ENCODE measurements at regions not wholly inside any gene's neighbourhood (a gene's known extent, or its start where the extent isn't known, plus 50 kb on each side); places are given as distances from the start of the nearest gene placed in this dataset.

DNA sequence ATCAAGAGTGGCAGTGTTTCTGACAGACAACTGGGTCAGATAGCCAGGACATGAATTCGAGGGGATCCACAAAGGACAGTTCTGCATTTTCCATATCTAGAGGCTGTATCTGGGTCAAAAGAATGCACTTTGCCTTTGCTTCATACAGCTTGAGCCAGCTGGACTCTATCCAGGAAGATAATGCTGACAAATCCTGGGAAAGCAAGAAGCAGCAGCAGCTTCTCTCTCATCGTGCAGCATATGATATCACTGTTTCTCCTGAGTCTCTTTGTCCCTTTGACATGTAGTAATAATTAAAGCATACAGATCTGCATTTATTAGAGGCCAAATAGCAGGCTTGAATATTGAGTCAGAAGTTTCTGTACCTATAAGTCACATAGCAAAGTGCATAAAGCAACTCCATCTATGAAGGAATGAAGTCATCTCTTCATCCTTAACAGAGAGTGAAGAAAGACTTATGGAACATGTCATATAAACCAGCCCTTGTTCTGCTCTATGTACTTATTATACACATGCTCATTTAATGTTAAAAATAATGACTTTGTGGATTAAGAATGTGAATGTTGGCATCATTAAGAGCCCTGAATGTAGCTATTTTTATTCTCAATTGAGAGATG, 236.8 kb upstream of the GBE1 start:
- TF ChIP-seq, protein P1, sequence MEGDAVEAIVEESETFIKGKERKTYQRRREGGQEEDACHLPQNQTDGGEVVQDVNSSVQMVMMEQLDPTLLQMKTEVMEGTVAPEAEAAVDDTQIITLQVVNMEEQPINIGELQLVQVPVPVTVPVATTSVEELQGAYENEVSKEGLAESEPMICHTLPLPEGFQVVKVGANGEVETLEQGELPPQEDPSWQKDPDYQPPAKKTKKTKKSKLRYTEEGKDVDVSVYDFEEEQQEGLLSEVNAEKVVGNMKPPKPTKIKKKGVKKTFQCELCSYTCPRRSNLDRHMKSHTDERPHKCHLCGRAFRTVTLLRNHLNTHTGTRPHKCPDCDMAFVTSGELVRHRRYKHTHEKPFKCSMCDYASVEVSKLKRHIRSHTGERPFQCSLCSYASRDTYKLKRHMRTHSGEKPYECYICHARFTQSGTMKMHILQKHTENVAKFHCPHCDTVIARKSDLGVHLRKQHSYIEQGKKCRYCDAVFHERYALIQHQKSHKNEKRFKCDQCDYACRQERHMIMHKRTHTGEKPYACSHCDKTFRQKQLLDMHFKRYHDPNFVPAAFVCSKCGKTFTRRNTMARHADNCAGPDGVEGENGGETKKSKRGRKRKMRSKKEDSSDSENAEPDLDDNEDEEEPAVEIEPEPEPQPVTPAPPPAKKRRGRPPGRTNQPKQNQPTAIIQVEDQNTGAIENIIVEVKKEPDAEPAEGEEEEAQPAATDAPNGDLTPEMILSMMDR (IDR thresholded peaks at IDR 0.05): no peak
- no peak for TF ChIP-seq POLR2A (IDR thresholded peaks at IDR 0.05)
- H3K9me3 ChIP-seq: peaks cover 0 to 4% (median 0%) of the 10 kb centered on the region in 12 donors
- H3K4me1 ChIP-seq: peaks cover 0 to 21% (median 4%) of the 10 kb centered on the region in 12 donors
- DNase-seq: peak in 1 of 5 donors; percentile 18
- WGBS, 4 donors: 5 to 12% (median 6%) methylated on average over 2 of the region's 2 CpGs
- H3K27ac ChIP-seq: no peak overlapping the region
- no peaks in the 10 kb centered on the region for H3K27me3 ChIP-seq
- H3K36me3 ChIP-seq: no peaks in the 10 kb centered on the region
- intact Hi-C loops (cut with DNase I): loop anchor here in 1 of 10 donors (5.0 kb wide), 1 partner anchor 129 kb away; no protein-coding TSS in a partner anchor
- peak in 1 of 4 donors; percentile 46 for ATAC-seq
- no peak overlapping the region for H3K4me3 ChIP-seq

DNA sequence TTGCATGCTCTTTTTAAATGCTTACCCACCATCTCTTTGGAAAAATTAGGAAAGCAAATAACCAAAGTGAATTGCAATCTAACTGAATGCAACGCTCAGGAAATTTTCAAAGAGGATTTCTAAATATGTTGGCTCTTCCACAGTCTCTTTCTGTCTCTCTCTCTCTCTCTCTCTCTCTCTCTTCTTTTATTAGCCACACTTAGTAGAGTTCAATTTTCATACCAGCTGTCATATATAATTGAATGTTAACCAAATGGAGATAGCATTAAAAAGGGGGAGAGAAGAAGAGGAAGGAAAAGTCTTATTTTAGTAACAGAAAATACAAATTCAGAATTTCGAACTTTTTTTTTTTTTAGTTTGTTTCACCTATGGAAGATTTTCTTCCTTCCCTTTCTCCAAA, 235.9 kb upstream of the GBE1 start:
- no peak for ATAC-seq
- TF ChIP-seq POLR2A (IDR thresholded peaks at IDR 0.05): no peak
- TF ChIP-seq, protein P1 (IDR thresholded peaks at IDR 0.05): no peak
- H3K27ac ChIP-seq: no peak overlapping the region
- no peaks in the 10 kb centered on the region for H3K36me3 ChIP-seq
- peaks cover 0 to 20% (median 4%) of the 10 kb centered on the region in 12 donors for H3K4me1 ChIP-seq
- H3K27me3 ChIP-seq: no peaks in the 10 kb centered on the region
- 57 to 72% (median 63%) methylated on average over 2 of the region's 2 CpGs for WGBS, 4 donors
- intact Hi-C loops (cut with DNase I): loop anchor here in 1 of 10 donors (5.0 kb wide), 1 partner anchor 130 kb away; no protein-coding TSS in a partner anchor
- peaks cover 0 to 4% (median 0%) of the 10 kb centered on the region in 12 donors for H3K9me3 ChIP-seq
- no peak for DNase-seq
- H3K4me3 ChIP-seq: no peak overlapping the region

DNA sequence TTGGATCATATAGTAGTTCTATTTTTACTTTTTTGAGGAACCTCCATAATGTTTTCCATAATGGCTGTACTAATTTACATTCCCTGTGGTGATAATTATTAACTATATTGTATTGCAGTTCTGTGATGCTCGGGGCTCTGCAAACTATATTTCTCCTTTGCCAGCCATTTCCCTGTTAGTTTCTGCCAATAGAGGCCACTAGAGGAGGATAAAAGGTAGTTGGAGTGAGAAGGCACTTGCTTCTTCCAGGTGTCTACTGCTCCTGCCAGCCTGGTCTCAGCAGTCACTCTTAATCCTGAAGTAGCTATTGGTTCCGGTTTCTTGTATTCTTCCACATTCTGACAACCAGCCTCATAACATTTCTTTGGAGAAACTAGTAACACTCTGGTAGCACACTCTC, 233.9 kb upstream of the GBE1 start:
- Histone ChIP-seq H3K27ac (no peak overlapping the region), H3K4me1 (peaks cover 0 to 10% (median 2%) of the 10 kb centered on the region in 12 donors), H3K27me3 (no peaks in the 10 kb centered on the region), H3K9me3 (peaks cover 0 to 4% (median 0%) of the 10 kb centered on the region in 12 donors), H3K4me3 (no peak overlapping the region), H3K36me3 (no peaks in the 10 kb centered on the region)
- DNase-seq: no peak
- 71 to 97% (median 80%) methylated on average over 2 of the region's 2 CpGs for WGBS, 4 donors
- no peak for ATAC-seq
- intact Hi-C loops (cut with DNase I): loop anchor here in 1 of 10 donors (5.0 kb wide), 1 partner anchor 132 kb away; no protein-coding TSS in a partner anchor
- no peak for TF ChIP-seq POLR2A (IDR thresholded peaks at IDR 0.05)
- TF ChIP-seq, protein P1 (IDR thresholded peaks at IDR 0.05): no peak

DNA sequence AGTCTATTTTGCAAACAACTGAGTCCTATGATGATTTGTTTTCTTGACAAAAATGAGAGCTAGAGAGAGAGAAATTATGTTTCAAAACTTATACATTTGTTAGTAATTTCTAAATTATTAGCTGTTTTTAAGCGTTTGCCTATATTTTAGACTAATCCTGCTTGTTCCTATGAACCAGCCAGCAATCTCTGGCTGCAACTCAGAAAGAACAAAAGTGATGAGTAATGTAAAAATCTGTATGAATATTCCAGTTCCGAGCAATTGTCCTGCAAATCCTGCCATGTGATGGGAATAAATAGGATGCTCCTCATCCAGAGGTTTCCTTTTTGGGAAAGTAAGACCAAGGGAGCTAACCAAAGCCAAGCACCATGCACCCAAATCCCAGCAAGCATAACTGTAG, 228.3 kb upstream of the GBE1 start:
- intact Hi-C loops (cut with DNase I): loop anchor here in 1 of 10 donors (10.0 kb wide), 1 partner anchor 135 kb away; no protein-coding TSS in a partner anchor
- Histone ChIP-seq H3K27me3 (no peaks in the 10 kb centered on the region), H3K4me3 (no peak overlapping the region), H3K36me3 (no peaks in the 10 kb centered on the region), H3K4me1 (no peaks in the 10 kb centered on the region), H3K9me3 (no peaks in the 10 kb centered on the region), H3K27ac (no peak overlapping the region)
- 64 to 96% (median 92%) methylated on average over 2 of the region's 2 CpGs for WGBS, 4 donors
- TF ChIP-seq, protein P1 (IDR thresholded peaks at IDR 0.05): no peak
- no peak for TF ChIP-seq POLR2A (IDR thresholded peaks at IDR 0.05)
- ATAC-seq: no peak
- no peak for DNase-seq

Data from heart left ventricle (tissue), 16 donors.